NCI-H2171 (cell line): ENCODE measurements at regions not wholly inside any gene's neighbourhood (a gene's known extent, or its start where the extent isn't known, plus 50 kb on each side); places are given as distances from the start of the nearest gene placed in this dataset.

Experiments used
- DNase-seq: peaks from one replicate; lab custom pipeline; 2025; lab: John Stamatoyannopoulos, UW

DNA sequence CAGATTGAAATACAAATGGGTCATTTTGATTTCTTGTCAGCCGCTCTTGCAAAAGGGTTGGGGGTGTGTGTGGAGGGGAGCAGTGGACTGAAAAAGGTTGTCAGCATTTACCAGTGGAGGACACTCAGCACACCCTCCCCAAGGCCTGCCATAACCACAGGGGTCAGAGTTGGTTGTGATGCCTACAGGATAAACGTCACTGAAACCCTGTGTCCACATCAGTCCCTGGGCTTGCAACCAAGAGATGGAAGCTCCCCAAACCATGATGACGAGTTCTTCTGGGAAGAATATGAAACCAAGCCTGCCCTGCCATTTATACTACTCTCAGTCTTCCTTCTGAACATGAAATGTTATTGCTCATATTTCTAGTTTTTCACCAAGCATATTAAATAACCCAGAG is 54.0 kb upstream of the UMPS start:
- DNase-seq = no peak

DNA sequence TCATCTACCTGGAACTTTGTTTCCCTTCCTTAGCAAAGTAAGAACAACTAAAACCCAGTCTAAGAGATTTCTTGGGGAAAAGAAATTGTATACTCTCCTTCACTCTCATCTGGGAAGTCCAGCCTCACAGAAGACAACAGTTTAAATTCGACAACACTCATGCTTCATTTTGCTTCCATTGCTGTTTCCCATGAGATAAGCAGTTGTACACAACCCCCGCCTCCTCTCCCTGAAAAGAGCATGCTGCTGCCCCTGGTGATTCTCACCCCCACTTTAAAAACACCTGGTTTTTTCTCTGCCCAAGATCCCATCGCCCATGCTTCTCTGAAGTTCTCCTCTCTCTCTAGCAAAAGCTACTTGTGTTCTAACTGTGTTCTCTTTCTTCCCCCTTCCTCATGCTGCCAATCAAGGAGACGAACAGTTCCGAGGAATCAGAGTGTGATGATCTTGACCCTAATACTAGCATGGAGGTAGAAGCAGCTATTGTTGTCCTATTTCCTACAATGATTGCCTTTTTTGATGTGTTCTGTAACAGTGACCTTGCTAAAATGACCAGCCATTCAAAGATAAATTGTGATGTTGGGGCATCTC is 51.1 kb upstream of the UMPS start:
- no peak for DNase-seq
